ENCODE measurements at regions not wholly inside any gene's neighbourhood (a gene's known extent, or its start where the extent isn't known, plus 50 kb on each side); places are given as distances from the start of the nearest gene placed in this dataset.
"Not testable (repeated sequence)": the region's sequence is repeated elsewhere in the genome, so short reads cannot be mapped to it uniquely, and the experiment has no call there.

DNA sequence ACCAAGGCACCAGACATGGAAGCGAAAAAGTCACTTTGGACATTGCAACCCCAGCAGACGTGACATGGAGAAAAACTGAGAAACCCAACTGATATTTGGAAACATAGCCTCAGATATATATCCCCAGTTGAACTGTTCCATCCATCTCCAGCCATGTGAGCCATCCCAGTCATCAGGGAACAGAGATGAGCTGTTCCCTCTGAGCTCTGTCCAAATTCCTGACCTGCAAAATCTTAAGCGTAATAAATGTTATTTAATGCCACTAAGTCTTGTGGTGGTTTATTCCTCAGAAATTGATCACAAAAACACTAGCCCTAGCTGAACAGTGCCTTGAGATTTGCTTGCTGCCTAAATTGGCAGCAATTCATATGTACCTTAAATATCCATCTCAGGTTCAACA lies 182.8 kb downstream of the NRP2 start:
- Mint-ChIP-seq H3K27me3 (peaks cover 5% of the 10 kb centered on the region), H3K9me3 (no peaks in the 10 kb centered on the region), H3K36me3 (no peaks in the 10 kb centered on the region), H3K4me1 (no peaks in the 10 kb centered on the region), H3K27ac (no peak overlapping the region), H3K4me3 (no peak overlapping the region)
- ATAC-seq (ENCODE audit: low read depth) = no peak
- DNase-seq (ENCODE audit: low spot score in 2 of 2) = no peak

DNA sequence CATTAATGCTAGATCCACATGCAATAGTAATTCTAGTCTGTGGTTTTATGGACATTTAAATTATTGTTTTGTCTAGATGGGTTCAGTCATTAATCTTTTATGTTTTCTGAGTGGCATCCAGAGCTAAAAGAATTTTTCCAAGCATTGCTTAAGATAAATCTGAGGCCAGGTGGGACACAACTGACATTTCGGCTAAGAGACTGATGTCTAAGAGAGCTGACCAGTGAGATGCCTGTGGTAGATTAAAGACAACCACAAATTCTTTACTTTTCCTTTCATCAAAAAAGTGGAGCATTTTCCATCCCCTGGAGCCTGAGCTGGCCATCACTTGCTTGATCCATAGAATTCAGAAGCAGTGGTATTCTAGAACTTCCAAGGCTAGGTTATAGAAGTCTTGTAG lies 182.2 kb downstream of the NRP2 start:
- H3K27me3 Mint-ChIP-seq = peaks cover 4% of the 10 kb centered on the region
- no peaks in the 10 kb centered on the region for H3K4me1 Mint-ChIP-seq
- ATAC-seq (ENCODE audit: low read depth) (no peak), DNase-seq (ENCODE audit: low spot score in 2 of 2) (no peak)
- H3K9me3 Mint-ChIP-seq = no peaks in the 10 kb centered on the region
- H3K4me3 Mint-ChIP-seq = no peak overlapping the region
- H3K36me3 Mint-ChIP-seq = no peaks in the 10 kb centered on the region
- no peak overlapping the region for H3K27ac Mint-ChIP-seq

DNA sequence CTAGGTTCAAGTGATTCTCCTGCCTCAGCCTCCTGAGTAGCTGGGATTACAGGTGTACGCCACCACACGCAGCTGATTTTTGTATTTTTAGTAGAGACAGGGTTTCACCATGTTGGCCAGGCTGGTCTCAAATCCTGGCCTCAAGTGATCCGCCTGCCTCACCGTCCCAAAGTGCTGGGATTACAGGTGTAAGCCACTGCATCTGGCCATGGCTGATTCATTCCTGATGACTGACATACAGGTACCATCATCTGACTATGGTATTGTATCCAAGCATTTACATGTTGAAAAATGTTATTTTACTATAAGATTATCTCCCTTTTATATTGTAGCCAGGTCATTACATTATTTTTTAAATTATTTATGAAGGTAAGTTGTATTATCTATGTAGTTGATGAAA lies 180.5 kb downstream of the NRP2 start:
- H3K9me3 Mint-ChIP-seq; H3K27ac Mint-ChIP-seq; H3K4me3 Mint-ChIP-seq; ATAC-seq (ENCODE audit: low read depth); DNase-seq (ENCODE audit: low spot score in 2 of 2); H3K36me3 Mint-ChIP-seq; H3K4me1 Mint-ChIP-seq: not testable (repeated sequence)
- peaks cover 11% of the 10 kb centered on the region for H3K27me3 Mint-ChIP-seq

GRCh38 chr2:205860885-205861284 lies 178.6 kb downstream of the NRP2 start:
- peaks cover 11% of the 10 kb centered on the region for H3K4me1 Mint-ChIP-seq
- H3K27me3 Mint-ChIP-seq = peaks cover 13% of the 10 kb centered on the region
- DNase-seq (ENCODE audit: low spot score in 2 of 2) = no peak
- no peak overlapping the region for H3K27ac Mint-ChIP-seq
- peaks cover 2% of the 10 kb centered on the region for H3K36me3 Mint-ChIP-seq
- no peaks in the 10 kb centered on the region for H3K9me3 Mint-ChIP-seq
- no peak for ATAC-seq (ENCODE audit: low read depth)
- no peak overlapping the region for H3K4me3 Mint-ChIP-seq

GRCh38 chr2:205860181-205860580 lies 177.9 kb downstream of the NRP2 start:
- H3K9me3 Mint-ChIP-seq = no peaks in the 10 kb centered on the region
- peaks cover 16% of the 10 kb centered on the region for H3K27me3 Mint-ChIP-seq
- no peak for DNase-seq (ENCODE audit: low spot score in 2 of 2)
- no peak overlapping the region for H3K4me3 Mint-ChIP-seq
- ATAC-seq (ENCODE audit: low read depth) = no peak
- H3K36me3 Mint-ChIP-seq = peaks cover 2% of the 10 kb centered on the region
- peaks cover 11% of the 10 kb centered on the region for H3K4me1 Mint-ChIP-seq
- no peak overlapping the region for H3K27ac Mint-ChIP-seq

GRCh38 chr2:205858881-205859441 lies 176.7 kb downstream of the NRP2 start:
- no peak overlapping the region for H3K4me3 Mint-ChIP-seq
- peaks cover 16% of the 10 kb centered on the region for H3K27me3 Mint-ChIP-seq
- H3K4me1 Mint-ChIP-seq = peaks cover 11% of the 10 kb centered on the region
- no peak for DNase-seq (ENCODE audit: low spot score in 2 of 2)
- H3K27ac Mint-ChIP-seq = no peak overlapping the region
- no peak for ATAC-seq (ENCODE audit: low read depth)
- H3K36me3 Mint-ChIP-seq = peaks cover 2% of the 10 kb centered on the region
- no peaks in the 10 kb centered on the region for H3K9me3 Mint-ChIP-seq

GRCh38 chr2:205858275-205858674 lies 176.0 kb downstream of the NRP2 start:
- H3K27ac Mint-ChIP-seq = no peak overlapping the region
- peaks cover 2% of the 10 kb centered on the region for H3K36me3 Mint-ChIP-seq
- H3K4me3 Mint-ChIP-seq = no peak overlapping the region

DNA sequence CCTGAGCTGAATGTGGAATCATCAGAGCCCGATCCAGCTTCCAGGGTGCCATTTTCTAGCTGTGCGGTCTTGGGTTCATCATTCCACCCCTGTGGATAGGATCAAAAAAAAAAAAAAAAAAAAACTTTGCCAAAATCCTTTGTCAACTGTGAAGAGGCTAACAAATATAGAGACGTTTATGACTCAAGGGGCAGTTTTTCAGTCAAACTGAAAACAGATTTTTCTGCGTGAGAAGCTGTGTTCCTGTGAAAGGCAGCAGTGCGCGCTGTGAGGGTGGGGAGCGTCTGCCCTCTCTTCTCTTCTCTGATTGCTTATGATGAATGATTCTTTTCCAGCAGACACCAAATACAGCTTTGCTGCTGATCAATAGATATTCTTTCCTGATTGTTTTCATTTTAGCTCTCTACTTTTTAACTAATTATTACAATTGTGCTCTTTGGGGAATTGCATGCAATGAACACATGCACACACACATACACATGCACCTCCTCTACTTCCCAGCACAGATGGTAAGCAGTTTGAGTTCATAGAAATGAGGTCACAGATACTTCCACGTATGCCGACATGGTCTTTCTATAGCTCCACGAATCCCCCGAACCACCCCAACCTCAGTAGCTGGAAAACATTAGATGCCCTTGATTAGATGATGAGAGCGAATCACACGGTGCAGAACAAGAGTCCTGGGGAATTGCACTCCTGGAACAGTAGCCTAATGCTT lies 175.4 kb downstream of the NRP2 start:
- Mint-ChIP-seq H3K4me1 (peaks cover 11% of the 10 kb centered on the region), H3K27ac (no peak overlapping the region), H3K36me3 (peaks cover 2% of the 10 kb centered on the region), H3K4me3 (no peak overlapping the region), H3K27me3 (peaks cover 16% of the 10 kb centered on the region), H3K9me3 (no peaks in the 10 kb centered on the region)
- DNase-seq (ENCODE audit: low spot score in 2 of 2) (no peak), ATAC-seq (ENCODE audit: low read depth) (no peak)

More at GRCh38 chr2:205858275-205858674, 176.0 kb downstream of the NRP2 start:
- H3K4me1 Mint-ChIP-seq = peaks cover 11% of the 10 kb centered on the region
- DNase-seq (ENCODE audit: low spot score in 2 of 2) = no peak
- peaks cover 16% of the 10 kb centered on the region for H3K27me3 Mint-ChIP-seq
- no peak for ATAC-seq (ENCODE audit: low read depth)
- H3K9me3 Mint-ChIP-seq = no peaks in the 10 kb centered on the region

- no peaks in the 10 kb centered on the region for H3K36me3 Mint-ChIP-seq
- H3K27ac Mint-ChIP-seq = no peak overlapping the region
- no peak for DNase-seq (ENCODE audit: low spot score in 2 of 2)
- H3K9me3 Mint-ChIP-seq = no peaks in the 10 kb centered on the region
- ATAC-seq (ENCODE audit: low read depth) = no peak
- H3K4me1 Mint-ChIP-seq = no peaks in the 10 kb centered on the region
- peaks cover 14% of the 10 kb centered on the region for H3K27me3 Mint-ChIP-seq
- no peak overlapping the region for H3K4me3 Mint-ChIP-seq
These were observed 170.2 kb downstream of the NRP2 start for GRCh38 chr2:205852457-205852856.

- Mint-ChIP-seq H3K9me3 (no peaks in the 10 kb centered on the region), H3K4me3 (no peak overlapping the region), H3K27ac (no peak overlapping the region), H3K36me3 (no peaks in the 10 kb centered on the region), H3K27me3 (peaks cover 12% of the 10 kb centered on the region), H3K4me1 (no peaks in the 10 kb centered on the region)
- DNase-seq (ENCODE audit: low spot score in 2 of 2) = no peak
- ATAC-seq (ENCODE audit: low read depth) = no peak
These were observed 168.3 kb downstream of the NRP2 start for GRCh38 chr2:205850611-205851010.

- Mint-ChIP-seq H3K4me1 (no peaks in the 10 kb centered on the region), H3K4me3 (no peak overlapping the region), H3K27ac (no peak overlapping the region), H3K36me3 (no peaks in the 10 kb centered on the region), H3K27me3 (peaks cover 10% of the 10 kb centered on the region), H3K9me3 (no peaks in the 10 kb centered on the region)
- ATAC-seq (ENCODE audit: low read depth) (no peak), DNase-seq (ENCODE audit: low spot score in 2 of 2) (no peak)
These were observed 167.8 kb downstream of the NRP2 start for GRCh38 chr2:205850132-205850531.

- Mint-ChIP-seq H3K36me3 (no peaks in the 10 kb centered on the region), H3K4me3 (no peak overlapping the region), H3K27me3 (peaks cover 10% of the 10 kb centered on the region), H3K4me1 (peaks cover under 1% of the 10 kb centered on the region), H3K27ac (no peak overlapping the region), H3K9me3 (no peaks in the 10 kb centered on the region)
- no peak for ATAC-seq (ENCODE audit: low read depth)
- DNase-seq (ENCODE audit: low spot score in 2 of 2) = no peak
These were observed 166.8 kb downstream of the NRP2 start for GRCh38 chr2:205849136-205849535.

GRCh38 chr2:205848601-205849000 lies 166.3 kb downstream of the NRP2 start:
- peaks cover 6% of the 10 kb centered on the region for H3K4me1 Mint-ChIP-seq
- no peaks in the 10 kb centered on the region for H3K36me3 Mint-ChIP-seq
- peaks cover 10% of the 10 kb centered on the region for H3K27me3 Mint-ChIP-seq

More at GRCh38 chr2:205848601-205849000, 166.3 kb downstream of the NRP2 start:
- Mint-ChIP-seq H3K9me3 (peaks cover 3% of the 10 kb centered on the region), H3K27ac (no peak overlapping the region), H3K4me3 (no peak overlapping the region)
- no peak for DNase-seq (ENCODE audit: low spot score in 2 of 2)
- no peak for ATAC-seq (ENCODE audit: low read depth)

Measured in memory B cell (primary cell).